ENCODE measurements at regions not wholly inside any gene's neighbourhood (a gene's known extent, or its start where the extent isn't known, plus 50 kb on each side); places are given as distances from the start of the nearest gene placed in this dataset.

- H3K9me3 ChIP-seq (ENCODE audit: low read length): peaks cover 6% of the 10 kb centered on the region; the same call in 1 of the 2 replicates
- H3K4me2 ChIP-seq (ENCODE audit: low read length): no peak overlapping the region
- no peaks in the 10 kb centered on the region for H3K27me3 ChIP-seq (ENCODE audit: insufficient read depth, low read length)
These were observed 413.5 kb downstream of the CCDC91 start for GRCh38 chr12:28603801-28604200.

DNA sequence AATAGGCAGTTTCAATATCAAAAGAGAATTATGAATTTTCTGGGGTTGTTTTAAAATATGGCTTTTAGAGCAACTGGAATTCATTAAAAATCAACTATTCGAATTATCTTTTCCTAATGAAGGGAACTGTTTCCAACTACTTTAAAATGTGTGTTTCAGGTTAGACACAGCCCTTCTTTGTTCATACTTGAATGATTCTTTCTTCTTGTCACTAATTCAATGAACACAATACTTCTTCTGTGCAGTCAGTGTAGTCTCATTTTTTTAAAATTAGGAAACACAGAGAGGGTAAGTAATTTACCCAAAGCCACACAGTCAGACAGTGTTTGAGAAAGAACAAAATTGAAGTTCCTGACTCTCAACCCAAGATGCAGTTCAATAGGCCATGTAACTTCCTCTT is 414.0 kb downstream of the CCDC91 start:
- no peaks in the 10 kb centered on the region for H3K79me2 ChIP-seq (ENCODE audit: insufficient read depth, low read length)
- no peak overlapping the region for H3K4me3 ChIP-seq (ENCODE audit: low read depth, low read length, poor library complexity, severe bottlenecking)
- H3K36me3 ChIP-seq (ENCODE audit: insufficient read depth, low read length): no peaks in the 10 kb centered on the region
- no peaks in the 10 kb centered on the region for H3K4me1 ChIP-seq (ENCODE audit: insufficient read depth, low read length, severe bottlenecking)
- H3K4me2 ChIP-seq (ENCODE audit: low read length): no peak overlapping the region
- no peaks in the 10 kb centered on the region for H3K27me3 ChIP-seq (ENCODE audit: insufficient read depth, low read length)
- H2AFZ ChIP-seq (ENCODE audit: low read length): no peak overlapping the region
- no peaks in the 10 kb centered on the region for H4K20me1 ChIP-seq (ENCODE audit: insufficient read depth, low read length)
- TF ChIP-seq, protein P1, sequence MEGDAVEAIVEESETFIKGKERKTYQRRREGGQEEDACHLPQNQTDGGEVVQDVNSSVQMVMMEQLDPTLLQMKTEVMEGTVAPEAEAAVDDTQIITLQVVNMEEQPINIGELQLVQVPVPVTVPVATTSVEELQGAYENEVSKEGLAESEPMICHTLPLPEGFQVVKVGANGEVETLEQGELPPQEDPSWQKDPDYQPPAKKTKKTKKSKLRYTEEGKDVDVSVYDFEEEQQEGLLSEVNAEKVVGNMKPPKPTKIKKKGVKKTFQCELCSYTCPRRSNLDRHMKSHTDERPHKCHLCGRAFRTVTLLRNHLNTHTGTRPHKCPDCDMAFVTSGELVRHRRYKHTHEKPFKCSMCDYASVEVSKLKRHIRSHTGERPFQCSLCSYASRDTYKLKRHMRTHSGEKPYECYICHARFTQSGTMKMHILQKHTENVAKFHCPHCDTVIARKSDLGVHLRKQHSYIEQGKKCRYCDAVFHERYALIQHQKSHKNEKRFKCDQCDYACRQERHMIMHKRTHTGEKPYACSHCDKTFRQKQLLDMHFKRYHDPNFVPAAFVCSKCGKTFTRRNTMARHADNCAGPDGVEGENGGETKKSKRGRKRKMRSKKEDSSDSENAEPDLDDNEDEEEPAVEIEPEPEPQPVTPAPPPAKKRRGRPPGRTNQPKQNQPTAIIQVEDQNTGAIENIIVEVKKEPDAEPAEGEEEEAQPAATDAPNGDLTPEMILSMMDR (IDR thresholded peaks at IDR 0.05; ENCODE audit: low read length): no peak
- TF ChIP-seq EZH2 (IDR thresholded peaks at IDR 0.05; ENCODE audit: borderline replicate concordance, low read length): no peak
- no peaks in the 10 kb centered on the region for H3F3A ChIP-seq (ENCODE audit: insufficient read depth, low read length)
- peaks cover 6% of the 10 kb centered on the region; the same call in 1 of the 2 replicates for H3K9me3 ChIP-seq (ENCODE audit: low read length)
- H3K9me2 ChIP-seq (ENCODE audit: low read depth, low read length): no peaks in the 10 kb centered on the region
- H3K9ac ChIP-seq (ENCODE audit: low read length): no peak overlapping the region
- H3K27ac ChIP-seq (ENCODE audit: low read depth, low read length, poor library complexity, severe bottlenecking): no peak overlapping the region

More at GRCh38 chr12:28603801-28604200, 413.5 kb downstream of the CCDC91 start:
- H3K79me2 ChIP-seq (ENCODE audit: insufficient read depth, low read length): no peaks in the 10 kb centered on the region
- no peaks in the 10 kb centered on the region for H3K36me3 ChIP-seq (ENCODE audit: insufficient read depth, low read length)
- no peak overlapping the region for H3K4me3 ChIP-seq (ENCODE audit: low read depth, low read length, poor library complexity, severe bottlenecking)
- no peak overlapping the region for H3K9ac ChIP-seq (ENCODE audit: low read length)
- H2AFZ ChIP-seq (ENCODE audit: low read length): no peak overlapping the region
- H3K9me2 ChIP-seq (ENCODE audit: low read depth, low read length): no peaks in the 10 kb centered on the region
- H3K27ac ChIP-seq (ENCODE audit: low read depth, low read length, poor library complexity, severe bottlenecking): no peak overlapping the region
- H3F3A ChIP-seq (ENCODE audit: insufficient read depth, low read length): no peaks in the 10 kb centered on the region
- no peaks in the 10 kb centered on the region for H3K4me1 ChIP-seq (ENCODE audit: insufficient read depth, low read length, severe bottlenecking)
- TF ChIP-seq, protein P1 (IDR thresholded peaks at IDR 0.05; ENCODE audit: low read length): no peak
- TF ChIP-seq EZH2 (IDR thresholded peaks at IDR 0.05; ENCODE audit: borderline replicate concordance, low read length): no peak
- no peaks in the 10 kb centered on the region for H4K20me1 ChIP-seq (ENCODE audit: insufficient read depth, low read length)

DNA sequence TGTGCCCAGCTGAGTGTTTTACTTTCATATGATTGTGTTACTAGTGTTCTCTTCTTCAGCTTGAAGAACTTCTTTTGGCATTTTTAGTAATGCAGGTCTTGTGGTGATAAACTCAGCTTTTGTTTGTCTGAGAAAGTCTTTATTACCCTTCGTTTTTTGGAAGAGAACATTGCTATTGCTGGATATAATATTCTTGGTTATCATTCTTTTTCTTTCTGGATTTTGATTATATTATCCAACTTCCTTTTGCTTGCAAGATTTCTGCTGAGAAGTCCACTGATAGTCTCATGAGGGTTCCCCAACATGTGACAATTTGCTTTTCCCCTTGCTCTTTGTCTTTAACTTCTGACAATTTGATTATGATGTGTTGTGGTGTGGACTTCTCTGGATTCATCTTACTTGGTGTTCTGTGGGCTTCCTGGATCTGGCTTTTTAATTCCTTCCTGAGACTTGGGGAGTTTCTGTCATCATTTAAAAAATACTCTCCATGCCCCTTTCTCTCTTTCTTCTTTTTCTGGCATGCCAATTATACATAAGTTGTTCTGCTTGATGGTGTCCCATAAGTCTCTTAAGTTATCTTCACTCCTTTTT is 416.8 kb downstream of the CCDC91 start:
- H3K27me3 ChIP-seq (ENCODE audit: insufficient read depth, low read length): no peaks in the 10 kb centered on the region
- H3K9me3 ChIP-seq (ENCODE audit: low read length): peaks cover 6% of the 10 kb centered on the region; the same call in 1 of the 2 replicates
- H3K4me3 ChIP-seq (ENCODE audit: low read depth, low read length, poor library complexity, severe bottlenecking): no peak overlapping the region
- no peak overlapping the region for H2AFZ ChIP-seq (ENCODE audit: low read length)
- H3K79me2 ChIP-seq (ENCODE audit: insufficient read depth, low read length): no peaks in the 10 kb centered on the region
- no peaks in the 10 kb centered on the region for H3K9me2 ChIP-seq (ENCODE audit: low read depth, low read length)
- TF ChIP-seq, protein P1 (IDR thresholded peaks at IDR 0.05; ENCODE audit: low read length): no peak
- H4K20me1 ChIP-seq (ENCODE audit: insufficient read depth, low read length): no peaks in the 10 kb centered on the region
- H3K4me2 ChIP-seq (ENCODE audit: low read length): no peak overlapping the region
- no peaks in the 10 kb centered on the region for H3K36me3 ChIP-seq (ENCODE audit: insufficient read depth, low read length)
- no peak overlapping the region for H3K9ac ChIP-seq (ENCODE audit: low read length)
- H3K27ac ChIP-seq (ENCODE audit: low read depth, low read length, poor library complexity, severe bottlenecking): no peak overlapping the region
- no peaks in the 10 kb centered on the region for H3F3A ChIP-seq (ENCODE audit: insufficient read depth, low read length)
- no peaks in the 10 kb centered on the region for H3K4me1 ChIP-seq (ENCODE audit: insufficient read depth, low read length, severe bottlenecking)
